ENCODE measurements at regions not wholly inside any gene's neighbourhood (a gene's known extent, or its start where the extent isn't known, plus 50 kb on each side); places are given as distances from the start of the nearest gene placed in this dataset.

DNA sequence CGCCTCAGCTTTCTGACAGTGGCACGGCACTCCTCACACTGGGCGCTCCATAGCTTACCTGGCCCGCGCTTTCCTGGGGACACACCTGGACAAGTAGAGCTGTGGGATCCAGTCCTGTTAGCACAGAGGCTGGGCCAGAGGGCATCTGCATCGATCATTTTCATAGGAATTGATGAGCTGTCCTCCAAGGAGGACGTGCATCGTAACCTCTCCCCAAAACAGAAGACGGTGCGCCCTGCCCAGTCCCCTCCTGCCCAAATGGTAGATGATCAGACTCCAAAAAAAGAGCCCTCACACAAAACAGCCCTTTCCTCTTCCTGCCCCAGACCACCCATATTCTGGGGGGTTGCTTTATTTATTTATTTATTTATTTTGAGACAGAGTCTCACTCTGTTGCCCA, 161.2 kb downstream of the CTTN start:
- TF ChIP-seq CTCF (IDR thresholded peaks at IDR 0.05; ENCODE audit: low read depth, low read length): no peak
- TF ChIP-seq POLR2A (IDR thresholded peaks at IDR 0.05; ENCODE audit: extremely low read depth, insufficient read length): no peak

Data from NB4 (cell line).